ENCODE measurements at regions not wholly inside any gene's neighbourhood (a gene's known extent, or its start where the extent isn't known, plus 50 kb on each side); places are given as distances from the start of the nearest gene placed in this dataset.

DNA sequence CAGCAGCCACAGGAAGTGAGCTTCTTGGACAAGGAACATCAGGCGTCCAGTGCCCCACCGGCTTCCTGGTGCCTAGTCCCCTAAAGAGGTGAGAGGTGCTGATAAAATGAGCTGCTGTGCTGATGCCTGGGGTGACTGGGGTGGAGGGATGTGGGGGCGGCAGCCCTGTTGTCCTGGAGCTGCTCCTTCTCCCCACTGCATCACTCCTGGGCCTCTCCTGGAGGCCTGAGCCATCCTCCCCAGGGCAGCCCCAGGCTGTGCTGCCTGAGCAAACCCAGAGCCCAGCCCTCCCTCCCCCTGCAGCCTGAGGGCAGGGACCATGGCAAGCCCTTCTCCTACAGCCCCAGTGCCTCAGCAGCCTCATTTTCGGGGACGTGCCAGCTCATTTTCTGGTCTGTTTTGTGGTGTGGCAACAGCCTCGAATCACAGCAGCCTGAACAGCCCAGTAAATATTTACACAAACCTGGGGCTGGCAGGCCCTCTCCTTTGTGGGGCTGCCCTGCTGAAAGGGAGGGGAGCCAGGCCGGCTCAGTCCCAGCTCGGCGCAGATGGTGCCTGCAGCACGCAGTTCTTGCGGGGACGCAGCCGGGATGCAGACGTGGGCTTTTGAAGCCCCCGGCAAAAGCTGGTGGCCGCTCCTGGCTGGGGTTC, 259.9 kb downstream of the DLL1 start:
- TF ChIP-seq, protein P1, sequence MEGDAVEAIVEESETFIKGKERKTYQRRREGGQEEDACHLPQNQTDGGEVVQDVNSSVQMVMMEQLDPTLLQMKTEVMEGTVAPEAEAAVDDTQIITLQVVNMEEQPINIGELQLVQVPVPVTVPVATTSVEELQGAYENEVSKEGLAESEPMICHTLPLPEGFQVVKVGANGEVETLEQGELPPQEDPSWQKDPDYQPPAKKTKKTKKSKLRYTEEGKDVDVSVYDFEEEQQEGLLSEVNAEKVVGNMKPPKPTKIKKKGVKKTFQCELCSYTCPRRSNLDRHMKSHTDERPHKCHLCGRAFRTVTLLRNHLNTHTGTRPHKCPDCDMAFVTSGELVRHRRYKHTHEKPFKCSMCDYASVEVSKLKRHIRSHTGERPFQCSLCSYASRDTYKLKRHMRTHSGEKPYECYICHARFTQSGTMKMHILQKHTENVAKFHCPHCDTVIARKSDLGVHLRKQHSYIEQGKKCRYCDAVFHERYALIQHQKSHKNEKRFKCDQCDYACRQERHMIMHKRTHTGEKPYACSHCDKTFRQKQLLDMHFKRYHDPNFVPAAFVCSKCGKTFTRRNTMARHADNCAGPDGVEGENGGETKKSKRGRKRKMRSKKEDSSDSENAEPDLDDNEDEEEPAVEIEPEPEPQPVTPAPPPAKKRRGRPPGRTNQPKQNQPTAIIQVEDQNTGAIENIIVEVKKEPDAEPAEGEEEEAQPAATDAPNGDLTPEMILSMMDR (IDR thresholded peaks at IDR 0.05; ENCODE audit: control extremely low read depth in 1 of 3, insufficient read depth in 1 of 3, low read depth in 1 of 3, low read length in 3 of 3) = no peak
- TF ChIP-seq, protein P2, sequence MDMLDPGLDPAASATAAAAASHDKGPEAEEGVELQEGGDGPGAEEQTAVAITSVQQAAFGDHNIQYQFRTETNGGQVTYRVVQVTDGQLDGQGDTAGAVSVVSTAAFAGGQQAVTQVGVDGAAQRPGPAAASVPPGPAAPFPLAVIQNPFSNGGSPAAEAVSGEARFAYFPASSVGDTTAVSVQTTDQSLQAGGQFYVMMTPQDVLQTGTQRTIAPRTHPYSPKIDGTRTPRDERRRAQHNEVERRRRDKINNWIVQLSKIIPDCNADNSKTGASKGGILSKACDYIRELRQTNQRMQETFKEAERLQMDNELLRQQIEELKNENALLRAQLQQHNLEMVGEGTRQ (IDR thresholded peaks at IDR 0.05; ENCODE audit: low read length) = no peak
- TF ChIP-seq RAD21 (IDR thresholded peaks at IDR 0.05 in 1 of 2, conservative IDR thresholded peaks at IDR 0.05 in 1 of 2; ENCODE audit: low read depth in 2 of 2, low read length in 2 of 2) (no peak), SP4 (IDR thresholded peaks at IDR 0.05; ENCODE audit: low read length) (no peak), NANOG (IDR thresholded peaks at IDR 0.05; ENCODE audit: insufficient read depth, low read depth, low read length, poor library complexity, severe bottlenecking) (no peak), BCL11A (IDR thresholded peaks at IDR 0.05; ENCODE audit: low read depth in 2 of 2, low read length in 2 of 2) (no peak), POLR2A (IDR thresholded peaks at IDR 0.05; ENCODE audit: control extremely low read depth in 1 of 2, low read depth in 2 of 2, low read length in 2 of 2) (no peak), SRF (IDR thresholded peaks at IDR 0.05; ENCODE audit: low read depth, low read length) (no peak)
- TF ChIP-seq, protein P3, sequence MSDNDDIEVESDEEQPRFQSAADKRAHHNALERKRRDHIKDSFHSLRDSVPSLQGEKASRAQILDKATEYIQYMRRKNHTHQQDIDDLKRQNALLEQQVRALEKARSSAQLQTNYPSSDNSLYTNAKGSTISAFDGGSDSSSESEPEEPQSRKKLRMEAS (IDR thresholded peaks at IDR 0.05) = no peak

Data from H1 (cell line).